VCaP (cell line): ENCODE measurements at regions not wholly inside any gene's neighbourhood (a gene's known extent, or its start where the extent isn't known, plus 50 kb on each side); places are given as distances from the start of the nearest gene placed in this dataset.
A peak's percentile ranks its signal among the peaks of the same experiment; 100 is the strongest.

Source experiments
- H3K27ac ChIP-seq: fragments of 450-650 bp; 2 replicates; pipeline ENCODE4 v1.5.1; 2017
- TF ChIP-seq, protein P1 (sequence below): fragments of 450-650 bp; conservative IDR thresholded peaks from 2 replicates; pipeline ENCODE4 v1.5.1; 2017; ENCODE audit warnings: mild to moderate bottlenecking, moderate library complexity

GRCh38 chr21:28447462-28447861, 545.2 kb downstream of the LTN1 start:
- no peak overlapping the region for H3K27ac ChIP-seq
- TF ChIP-seq, protein P1, sequence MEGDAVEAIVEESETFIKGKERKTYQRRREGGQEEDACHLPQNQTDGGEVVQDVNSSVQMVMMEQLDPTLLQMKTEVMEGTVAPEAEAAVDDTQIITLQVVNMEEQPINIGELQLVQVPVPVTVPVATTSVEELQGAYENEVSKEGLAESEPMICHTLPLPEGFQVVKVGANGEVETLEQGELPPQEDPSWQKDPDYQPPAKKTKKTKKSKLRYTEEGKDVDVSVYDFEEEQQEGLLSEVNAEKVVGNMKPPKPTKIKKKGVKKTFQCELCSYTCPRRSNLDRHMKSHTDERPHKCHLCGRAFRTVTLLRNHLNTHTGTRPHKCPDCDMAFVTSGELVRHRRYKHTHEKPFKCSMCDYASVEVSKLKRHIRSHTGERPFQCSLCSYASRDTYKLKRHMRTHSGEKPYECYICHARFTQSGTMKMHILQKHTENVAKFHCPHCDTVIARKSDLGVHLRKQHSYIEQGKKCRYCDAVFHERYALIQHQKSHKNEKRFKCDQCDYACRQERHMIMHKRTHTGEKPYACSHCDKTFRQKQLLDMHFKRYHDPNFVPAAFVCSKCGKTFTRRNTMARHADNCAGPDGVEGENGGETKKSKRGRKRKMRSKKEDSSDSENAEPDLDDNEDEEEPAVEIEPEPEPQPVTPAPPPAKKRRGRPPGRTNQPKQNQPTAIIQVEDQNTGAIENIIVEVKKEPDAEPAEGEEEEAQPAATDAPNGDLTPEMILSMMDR, result no peak

DNA sequence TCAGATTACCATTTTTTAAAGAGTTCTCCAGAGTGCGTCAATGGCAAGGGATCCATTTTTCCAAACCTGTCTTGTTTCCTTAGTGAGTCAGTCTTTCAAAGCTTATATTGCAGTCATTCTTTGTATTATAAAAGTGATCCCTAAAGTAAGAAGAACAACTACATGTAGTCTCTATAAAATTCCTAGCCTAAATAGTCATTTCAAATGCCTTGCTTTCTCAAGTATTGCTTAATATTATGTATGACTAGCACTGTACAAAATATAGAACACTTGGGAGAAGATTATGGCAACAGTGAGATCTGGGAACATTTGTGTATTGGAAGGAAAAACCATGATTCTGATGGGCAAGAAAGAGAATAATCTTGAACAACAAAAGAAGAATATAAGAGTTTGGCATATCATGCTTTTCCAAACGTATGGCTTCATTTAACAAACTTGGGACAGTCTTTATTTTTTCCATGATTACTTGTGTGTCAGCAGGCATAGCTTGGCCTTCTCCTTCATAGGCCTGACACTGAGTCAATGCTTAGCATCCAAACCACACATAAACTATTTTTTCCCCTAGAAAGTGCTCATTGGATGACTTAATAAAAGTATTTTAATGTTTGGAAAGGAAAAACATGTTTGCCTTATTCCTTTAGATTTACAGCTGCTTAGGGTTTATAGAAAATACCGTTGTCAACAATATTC, 547.4 kb downstream of the LTN1 start:
- TF ChIP-seq, protein P1, result no peak
- H3K27ac ChIP-seq, result no peak overlapping the region

DNA sequence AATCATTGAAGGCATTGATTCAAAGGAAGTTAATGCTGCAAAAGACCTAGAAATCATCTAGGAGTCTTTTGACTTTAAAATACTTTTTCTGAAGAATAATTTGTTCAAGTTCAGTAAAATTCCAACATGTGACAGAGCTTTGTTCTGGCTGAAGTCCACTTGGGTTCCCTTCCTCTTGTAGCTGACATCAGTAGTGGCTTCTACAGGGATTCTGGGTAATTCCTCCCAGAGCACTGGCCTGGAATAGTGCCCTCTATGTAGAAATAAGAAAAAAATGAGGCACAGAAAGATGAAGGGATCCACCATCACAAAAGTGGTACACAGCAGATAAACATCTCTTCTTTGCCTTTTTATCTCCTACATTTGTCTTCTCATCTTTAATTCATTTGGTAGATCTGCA, 548.1 kb downstream of the LTN1 start:
- TF ChIP-seq, protein P1, result no peak
- H3K27ac ChIP-seq, result no peak overlapping the region

- TF ChIP-seq, protein P1, result no peak
- H3K27ac ChIP-seq, result no peak overlapping the region
Measured at GRCh38 chr21:28444111-28444510, 548.6 kb downstream of the LTN1 start.

DNA sequence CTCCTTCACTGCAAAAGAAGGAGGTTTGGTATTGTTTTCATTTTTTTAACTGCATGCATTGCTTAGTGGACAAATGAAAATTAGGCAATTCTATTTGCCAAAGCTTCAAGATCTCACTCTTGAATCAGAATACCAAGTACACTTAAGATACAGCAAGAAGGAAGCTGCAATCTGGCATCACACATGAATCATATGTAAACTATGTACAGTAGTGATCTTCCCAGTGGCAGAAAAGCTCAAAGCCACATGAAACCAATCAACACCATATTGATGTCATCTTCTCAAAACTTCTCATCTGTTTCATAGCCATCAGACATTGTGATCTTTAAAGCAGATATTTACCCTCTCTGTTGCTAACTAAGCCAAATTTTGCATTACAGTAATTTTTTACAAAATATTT, 550.1 kb downstream of the LTN1 start:
- TF ChIP-seq, protein P1, result no peak
- H3K27ac ChIP-seq, result no peak overlapping the region

DNA sequence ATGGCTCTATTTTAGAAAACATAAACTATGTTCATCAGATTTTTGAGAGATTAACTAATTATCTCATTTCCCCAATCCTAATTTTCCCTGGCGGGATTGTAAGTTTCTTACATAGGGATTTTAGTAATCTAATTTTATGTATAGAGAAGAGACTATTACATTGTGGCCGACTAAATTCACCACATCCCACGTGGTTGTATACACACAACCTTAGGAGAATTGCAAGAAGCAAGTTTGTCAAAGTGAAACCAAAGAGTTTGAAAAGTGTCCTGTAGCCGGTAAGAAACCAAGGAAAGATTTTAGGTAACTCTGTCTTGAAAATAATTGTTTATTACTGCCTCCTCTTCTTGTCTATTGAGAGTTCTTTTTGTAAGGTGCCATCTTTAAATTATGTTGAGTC, 550.6 kb downstream of the LTN1 start:
- TF ChIP-seq, protein P1, result no peak
- no peak overlapping the region for H3K27ac ChIP-seq

GRCh38 chr21:28439788-28440187, 552.9 kb downstream of the LTN1 start:
- TF ChIP-seq, protein P1, result no peak
- H3K27ac ChIP-seq, result peak overlapping the region; percentile 89
